AG09309 (cell line): ENCODE measurements at regions not wholly inside any gene's neighbourhood (a gene's known extent, or its start where the extent isn't known, plus 50 kb on each side); places are given as distances from the start of the nearest gene placed in this dataset.

Source experiments
- DNase-seq: peaks from one replicate; pipeline ENCODE4 v3.0.0-alpha.2; 2010; ENCODE audit warnings: low read depth
- H3K4me3 ChIP-seq: 2 replicates; pipeline ENCODE4 v1.5.1; 2011; ENCODE audit warnings: mild to moderate bottlenecking, low read depth, low read length, moderate library complexity; ENCODE audit not compliant: control insufficient read depth
- TF ChIP-seq, protein P1 (sequence below): IDR thresholded peaks from 2 replicates; pipeline ENCODE4 v1.5.1; 2011; ENCODE audit warnings: mild to moderate bottlenecking, low read depth, low read length, inconsistent platforms; ENCODE audit not compliant: insufficient read depth, control insufficient read depth; ENCODE audit errors: missing control alignments

DNA sequence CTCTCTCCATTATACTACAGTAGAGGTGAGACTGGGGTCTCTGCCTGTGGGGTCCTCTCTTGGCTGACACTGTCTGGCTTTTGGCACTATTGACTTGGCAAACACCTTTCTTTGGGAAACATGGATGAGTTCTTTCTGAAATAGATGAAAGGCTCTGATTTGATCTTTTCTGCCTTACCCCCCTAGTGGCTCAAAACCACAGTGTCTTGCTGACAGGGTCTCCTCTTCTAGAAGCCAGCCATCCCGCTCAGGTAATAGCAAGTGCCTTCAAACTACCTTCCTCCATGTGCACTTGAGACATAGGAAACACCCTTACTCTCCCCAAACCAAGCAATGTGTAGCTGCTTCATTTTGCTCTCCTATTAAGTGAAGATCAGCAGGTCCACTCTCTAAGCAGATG, 260.4 kb downstream of the BRINP2 start:
- TF ChIP-seq, protein P1, sequence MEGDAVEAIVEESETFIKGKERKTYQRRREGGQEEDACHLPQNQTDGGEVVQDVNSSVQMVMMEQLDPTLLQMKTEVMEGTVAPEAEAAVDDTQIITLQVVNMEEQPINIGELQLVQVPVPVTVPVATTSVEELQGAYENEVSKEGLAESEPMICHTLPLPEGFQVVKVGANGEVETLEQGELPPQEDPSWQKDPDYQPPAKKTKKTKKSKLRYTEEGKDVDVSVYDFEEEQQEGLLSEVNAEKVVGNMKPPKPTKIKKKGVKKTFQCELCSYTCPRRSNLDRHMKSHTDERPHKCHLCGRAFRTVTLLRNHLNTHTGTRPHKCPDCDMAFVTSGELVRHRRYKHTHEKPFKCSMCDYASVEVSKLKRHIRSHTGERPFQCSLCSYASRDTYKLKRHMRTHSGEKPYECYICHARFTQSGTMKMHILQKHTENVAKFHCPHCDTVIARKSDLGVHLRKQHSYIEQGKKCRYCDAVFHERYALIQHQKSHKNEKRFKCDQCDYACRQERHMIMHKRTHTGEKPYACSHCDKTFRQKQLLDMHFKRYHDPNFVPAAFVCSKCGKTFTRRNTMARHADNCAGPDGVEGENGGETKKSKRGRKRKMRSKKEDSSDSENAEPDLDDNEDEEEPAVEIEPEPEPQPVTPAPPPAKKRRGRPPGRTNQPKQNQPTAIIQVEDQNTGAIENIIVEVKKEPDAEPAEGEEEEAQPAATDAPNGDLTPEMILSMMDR: no peak
- DNase-seq: no peak
- H3K4me3 ChIP-seq: no peak overlapping the region

DNA sequence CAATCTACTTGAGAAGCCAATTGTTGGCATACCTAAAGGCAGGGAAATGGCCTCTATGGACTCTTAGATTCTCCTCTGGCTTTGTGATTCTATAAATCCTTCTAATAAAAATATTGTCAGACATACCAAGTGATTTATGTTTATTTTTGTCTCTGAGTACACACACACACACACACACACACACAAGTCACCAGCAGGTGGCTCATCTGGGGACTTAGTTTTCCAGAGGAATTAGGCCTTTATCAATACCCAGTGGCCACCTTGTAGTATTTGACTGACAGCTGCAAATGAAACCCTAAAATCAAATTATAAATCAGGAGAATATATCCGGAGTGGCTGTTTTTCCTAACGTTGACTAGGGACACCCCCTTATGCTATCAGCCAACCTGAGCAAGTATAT, 258.5 kb downstream of the BRINP2 start:
- H3K4me3 ChIP-seq: no peak overlapping the region
- no peak for DNase-seq
- TF ChIP-seq, protein P1: no peak

DNA sequence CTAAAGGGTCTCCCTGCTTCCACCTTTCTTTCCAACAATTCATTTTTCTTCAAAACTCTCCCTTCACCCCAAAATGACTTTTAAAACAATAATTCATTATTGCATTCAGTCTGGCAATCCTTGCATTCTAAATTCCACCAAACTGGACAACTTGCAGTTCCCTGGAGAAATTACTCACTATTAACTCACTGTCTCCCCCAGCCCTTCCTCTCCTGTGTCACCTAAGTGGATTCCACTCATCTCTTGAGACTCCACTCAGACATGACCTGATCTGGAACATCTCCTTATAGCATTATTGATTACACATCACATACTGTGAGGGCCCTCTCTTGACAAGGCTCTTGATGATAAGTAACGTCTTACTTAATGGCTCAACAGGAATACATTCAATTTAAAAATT, 257.1 kb downstream of the BRINP2 start:
- no peak overlapping the region for H3K4me3 ChIP-seq
- TF ChIP-seq, protein P1: no peak
- DNase-seq: no peak

DNA sequence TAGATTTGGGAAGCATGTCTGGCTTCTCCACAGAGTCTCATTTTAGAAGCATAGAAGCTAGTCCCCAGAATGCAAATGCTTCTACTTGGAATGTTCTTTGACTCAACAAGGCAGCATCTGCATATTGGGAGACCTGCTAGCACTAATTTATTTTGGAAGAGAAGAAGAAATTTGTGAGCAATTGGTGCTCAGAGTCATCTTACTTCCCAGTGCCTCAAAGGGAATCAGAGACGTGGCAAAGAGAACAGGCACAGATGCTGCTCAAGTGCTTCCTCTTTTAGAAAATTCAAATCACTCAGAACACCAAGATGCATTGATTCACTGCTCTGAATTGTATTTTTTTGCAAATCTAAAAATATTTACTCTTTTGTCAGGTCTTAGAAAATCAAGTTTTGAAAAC, 255.7 kb downstream of the BRINP2 start:
- H3K4me3 ChIP-seq: no peak overlapping the region
- no peak for DNase-seq
- TF ChIP-seq, protein P1: no peak

DNA sequence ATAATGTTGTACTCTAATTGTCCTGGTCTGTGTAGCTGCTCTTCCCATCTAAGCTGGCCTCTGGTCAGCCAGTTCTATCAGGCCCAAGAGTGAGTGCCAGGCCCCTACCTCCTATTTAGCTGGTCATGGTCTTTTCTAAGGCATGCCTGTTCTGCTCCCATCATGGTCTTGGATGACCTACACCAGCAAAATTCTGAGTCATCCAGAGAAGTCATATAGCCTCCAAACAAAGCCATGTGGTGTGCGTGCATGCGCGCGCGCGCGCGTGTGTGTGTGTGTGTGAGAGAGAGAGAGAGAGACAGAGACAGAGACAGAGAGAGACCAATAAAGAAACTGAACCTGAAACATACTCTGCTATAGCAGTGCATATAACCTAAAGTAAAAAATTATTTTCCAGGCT, 254.4 kb downstream of the BRINP2 start:
- TF ChIP-seq, protein P1: no peak
- DNase-seq: no peak
- no peak overlapping the region for H3K4me3 ChIP-seq

DNA sequence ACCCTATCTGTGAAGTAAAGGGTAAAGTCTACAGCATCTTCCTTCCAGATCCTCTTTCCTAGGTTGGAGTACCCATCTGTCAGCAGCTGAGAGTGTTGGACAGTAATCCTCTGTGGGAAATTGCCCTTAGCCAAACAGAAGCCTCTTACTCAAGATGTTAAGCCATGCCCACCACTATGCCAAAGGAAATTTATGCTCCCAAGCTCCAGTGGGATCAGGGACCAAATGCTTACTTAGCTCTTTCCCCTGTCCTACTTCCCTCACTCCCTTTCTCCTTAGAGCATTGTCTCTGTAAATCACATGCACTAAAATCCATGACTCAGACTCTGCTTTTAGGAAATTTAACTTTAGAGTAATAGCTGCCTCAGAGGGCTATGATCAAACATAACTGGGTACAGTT, 254.0 kb downstream of the BRINP2 start:
- no peak overlapping the region for H3K4me3 ChIP-seq
- DNase-seq: no peak

More for the DNA sequence above, 254.0 kb downstream of the BRINP2 start:
- TF ChIP-seq, protein P1: no peak
